ENCODE measurements at regions not wholly inside any gene's neighbourhood (a gene's known extent, or its start where the extent isn't known, plus 50 kb on each side); places are given as distances from the start of the nearest gene placed in this dataset.

DNA sequence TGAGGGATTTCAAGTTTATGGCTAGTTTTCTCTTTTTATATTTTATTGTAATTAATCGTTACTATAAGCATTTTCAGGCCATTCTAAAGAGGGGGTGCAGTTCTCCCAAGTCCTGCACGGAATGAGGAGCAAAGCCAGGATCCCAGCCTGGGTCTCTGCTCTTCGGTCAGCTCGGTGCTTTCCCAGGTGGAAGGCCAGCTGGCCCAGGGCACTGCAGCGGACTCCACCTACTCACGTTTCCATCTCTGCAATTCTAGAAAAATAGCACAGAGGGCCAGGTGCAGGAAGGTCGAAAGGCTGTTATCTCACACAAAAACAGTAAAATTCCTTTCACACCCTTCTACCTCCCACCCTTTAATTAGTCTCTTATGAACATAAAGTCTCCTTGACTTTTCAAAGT, 59.5 kb upstream of the HES1 start:
- TF ChIP-seq POLR2AphosphoS5 (IDR thresholded peaks at IDR 0.05) = no peak
- no peak for TF ChIP-seq CTCF (IDR thresholded peaks at IDR 0.05)
- TF ChIP-seq EP300 (IDR thresholded peaks at IDR 0.05) = no peak

All from suprapubic skin (tissue), 4 donors.